ENCODE measurements at regions not wholly inside any gene's neighbourhood (a gene's known extent, or its start where the extent isn't known, plus 50 kb on each side); places are given as distances from the start of the nearest gene placed in this dataset.

GRCh38 chr11:101401245-101401644, 182.6 kb downstream of the TRPC6 start:
- H3K9ac ChIP-seq, result no peak overlapping the region
- no peak overlapping the region for H3K4me2 ChIP-seq
- no peaks in the 10 kb centered on the region for H3K27me3 ChIP-seq

GRCh38 chr11:101397979-101398378, 185.8 kb downstream of the TRPC6 start:
- H3K9ac ChIP-seq, result no peak overlapping the region

More at GRCh38 chr11:101401245-101401644, 182.6 kb downstream of the TRPC6 start:
- Histone ChIP-seq H3K4me3 (no peak overlapping the region), H3K9me3 (replicated peaks in 1 of 11) (peaks cover 0 to 4% (median 0%) of the 10 kb centered on the region in 11 experiments; a peak in 1 of 22 replicates), H3K27ac (no peak overlapping the region), H3K36me3 (no peaks in the 10 kb centered on the region), H3K4me1 (no peaks in the 10 kb centered on the region), H4K20me1 (no peaks in the 10 kb centered on the region)
- TF ChIP-seq Cebpa-rat (IDR thresholded peaks at IDR 0.05), result no peak

GRCh38 chr11:101390539-101390938, 193.3 kb downstream of the TRPC6 start:
- TF ChIP-seq Cebpa-rat (IDR thresholded peaks at IDR 0.05), result no peak
- Histone ChIP-seq H4K20me1 (no peaks in the 10 kb centered on the region), H3K9ac (no peak overlapping the region), H3K27ac (no peak overlapping the region), H3K9me3 (replicated peaks in 1 of 11) (peaks cover 0 to 6% (median 0%) of the 10 kb centered on the region in 11 experiments; a peak in 1 of 22 replicates), H3K4me1 (no peaks in the 10 kb centered on the region), H3K4me2 (no peak overlapping the region), H3K4me3 (no peak overlapping the region), H3K27me3 (no peaks in the 10 kb centered on the region), H3K36me3 (no peaks in the 10 kb centered on the region)

More at GRCh38 chr11:101397979-101398378, 185.8 kb downstream of the TRPC6 start:
- no peak for TF ChIP-seq Cebpa-rat (IDR thresholded peaks at IDR 0.05)
- H3K4me3 ChIP-seq, result no peak overlapping the region
- H3K4me1 ChIP-seq, result no peaks in the 10 kb centered on the region
- H3K4me2 ChIP-seq, result no peak overlapping the region
- no peak overlapping the region for H3K27ac ChIP-seq
- no peaks in the 10 kb centered on the region for H4K20me1 ChIP-seq
- no peaks in the 10 kb centered on the region for H3K27me3 ChIP-seq
- H3K36me3 ChIP-seq, result no peaks in the 10 kb centered on the region
- H3K9me3 ChIP-seq (replicated peaks in 1 of 11), result peaks cover 0 to 8% (median 0%) of the 10 kb centered on the region in 11 experiments; a peak in 2 of 22 replicates

GRCh38 chr11:101369835-101370234, 214.0 kb downstream of the TRPC6 start:
- Histone ChIP-seq H3K4me2 (no peak overlapping the region), H3K9ac (no peak overlapping the region), H3K4me3 (no peak overlapping the region), H3K9me3 (replicated peaks in 1 of 11) (peaks cover 0 to 8% (median 5%) of the 10 kb centered on the region in 11 experiments; a peak in 5 of 22 replicates), H4K20me1 (no peaks in the 10 kb centered on the region), H3K27me3 (no peaks in the 10 kb centered on the region), H3K27ac (no peak overlapping the region), H3K36me3 (no peaks in the 10 kb centered on the region), H3K4me1 (no peaks in the 10 kb centered on the region)
- TF ChIP-seq Cebpa-rat (IDR thresholded peaks at IDR 0.05), result no peak

- TF ChIP-seq Cebpa-rat (IDR thresholded peaks at IDR 0.05), result no peak
- Histone ChIP-seq H3K4me2 (no peak overlapping the region), H3K9ac (no peak overlapping the region), H3K27ac (no peak overlapping the region), H3K9me3 (replicated peaks in 1 of 11) (peaks cover 0 to 11% (median 7%) of the 10 kb centered on the region in 11 experiments; a peak in 7 of 22 replicates), H3K27me3 (no peaks in the 10 kb centered on the region), H4K20me1 (no peaks in the 10 kb centered on the region), H3K36me3 (no peaks in the 10 kb centered on the region), H3K4me3 (no peak overlapping the region), H3K4me1 (no peaks in the 10 kb centered on the region)
Observed at GRCh38 chr11:101363706-101364275, 220.0 kb downstream of the TRPC6 start.

- H3K9me3 ChIP-seq (replicated peaks in 1 of 11), result peaks cover 0 to 11% (median 7%) of the 10 kb centered on the region in 11 experiments; a peak in 7 of 22 replicates
- no peak overlapping the region for H3K27ac ChIP-seq
- H3K27me3 ChIP-seq, result no peaks in the 10 kb centered on the region
- H3K9ac ChIP-seq, result no peak overlapping the region
- no peak overlapping the region for H3K4me2 ChIP-seq
- no peaks in the 10 kb centered on the region for H3K4me1 ChIP-seq
- no peaks in the 10 kb centered on the region for H4K20me1 ChIP-seq
- no peak for TF ChIP-seq Cebpa-rat (IDR thresholded peaks at IDR 0.05)
- H3K4me3 ChIP-seq, result no peak overlapping the region
- no peaks in the 10 kb centered on the region for H3K36me3 ChIP-seq
Observed at GRCh38 chr11:101362643-101363042, 221.2 kb downstream of the TRPC6 start.

GRCh38 chr11:101357771-101358170, 226.0 kb downstream of the TRPC6 start:
- Histone ChIP-seq H3K27me3 (no peaks in the 10 kb centered on the region), H3K4me3 (no peak overlapping the region)
- no peak for TF ChIP-seq Cebpa-rat (IDR thresholded peaks at IDR 0.05)

GRCh38 chr11:101354801-101355200, 225.2 kb upstream of the PGR start:
- no peaks in the 10 kb centered on the region for H3K4me1 ChIP-seq
- no peaks in the 10 kb centered on the region for H3K36me3 ChIP-seq
- H3K9ac ChIP-seq, result no peak overlapping the region
- no peak overlapping the region for H3K27ac ChIP-seq
- no peaks in the 10 kb centered on the region for H3K9me3 ChIP-seq (replicated peaks in 1 of 11)
- no peaks in the 10 kb centered on the region for H4K20me1 ChIP-seq
- H3K27me3 ChIP-seq, result no peaks in the 10 kb centered on the region
- no peak for TF ChIP-seq Cebpa-rat (IDR thresholded peaks at IDR 0.05)
- H3K4me3 ChIP-seq, result no peak overlapping the region
- H3K4me2 ChIP-seq, result no peak overlapping the region

More at GRCh38 chr11:101357771-101358170, 226.0 kb downstream of the TRPC6 start:
- no peaks in the 10 kb centered on the region for H3K4me1 ChIP-seq
- no peaks in the 10 kb centered on the region for H3K36me3 ChIP-seq
- no peak overlapping the region for H3K9ac ChIP-seq
- H3K4me2 ChIP-seq, result no peak overlapping the region
- no peaks in the 10 kb centered on the region for H3K9me3 ChIP-seq (replicated peaks in 1 of 11)
- H4K20me1 ChIP-seq, result no peaks in the 10 kb centered on the region
- H3K27ac ChIP-seq, result no peak overlapping the region

- TF ChIP-seq Cebpa-rat (IDR thresholded peaks at IDR 0.05), result no peak
- no peaks in the 10 kb centered on the region for H3K4me1 ChIP-seq
- H4K20me1 ChIP-seq, result no peaks in the 10 kb centered on the region
- H3K36me3 ChIP-seq, result no peaks in the 10 kb centered on the region
- H3K4me3 ChIP-seq, result no peak overlapping the region
- no peak overlapping the region for H3K9ac ChIP-seq
- no peaks in the 10 kb centered on the region for H3K27me3 ChIP-seq
- no peaks in the 10 kb centered on the region for H3K9me3 ChIP-seq (replicated peaks in 1 of 11)
- H3K4me2 ChIP-seq, result no peak overlapping the region
- H3K27ac ChIP-seq, result no peak overlapping the region
Observed at GRCh38 chr11:101348786-101349185, 219.2 kb upstream of the PGR start.

- Histone ChIP-seq H3K9ac (no peak overlapping the region), H3K9me3 (replicated peaks in 1 of 11) (no peaks in the 10 kb centered on the region), H3K27ac (no peak overlapping the region), H3K4me1 (no peaks in the 10 kb centered on the region), H3K4me2 (no peak overlapping the region), H3K4me3 (no peak overlapping the region), H3K27me3 (no peaks in the 10 kb centered on the region), H3K36me3 (no peaks in the 10 kb centered on the region), H4K20me1 (no peaks in the 10 kb centered on the region)
- no peak for TF ChIP-seq Cebpa-rat (IDR thresholded peaks at IDR 0.05)
Observed at GRCh38 chr11:101346591-101346990, 217.0 kb upstream of the PGR start.

Data from BLaER1 treated with 17β-estradiol and CSF1 and Interleukin-3, amounts not matched to agents 10 nM and 100 nM (cell line).